NCI-H345 (cell line): ENCODE measurements at regions not wholly inside any gene's neighbourhood (a gene's known extent, or its start where the extent isn't known, plus 50 kb on each side); places are given as distances from the start of the nearest gene placed in this dataset.
"Not testable (repeated sequence)": the region's sequence is repeated elsewhere in the genome, so short reads cannot be mapped to it uniquely, and the experiment has no call there.

Experiments used
- DNase-seq: peaks from one replicate; lab custom pipeline; 2025; lab: John Stamatoyannopoulos, UW

DNA sequence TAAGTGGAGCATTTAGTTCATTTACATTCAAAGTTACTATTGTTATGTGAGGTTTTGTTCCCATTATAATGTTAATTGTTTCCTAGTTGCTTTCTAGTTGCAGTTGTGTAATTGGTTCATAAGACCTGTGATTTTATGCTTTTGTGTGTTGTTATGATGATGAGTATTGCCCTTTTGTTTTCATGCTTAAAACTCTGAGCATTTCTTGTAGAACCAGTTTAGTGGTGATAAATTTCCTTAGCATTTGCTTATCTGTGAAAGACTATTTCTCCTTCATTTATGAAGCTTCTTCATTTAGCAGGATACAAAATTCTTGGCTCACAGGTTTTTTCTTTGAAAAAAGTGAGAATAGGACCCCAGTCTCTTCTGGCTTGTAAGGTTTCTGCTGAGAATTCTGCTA is 274.8 kb upstream of the SPAG17 start:
- DNase-seq, result no peak

DNA sequence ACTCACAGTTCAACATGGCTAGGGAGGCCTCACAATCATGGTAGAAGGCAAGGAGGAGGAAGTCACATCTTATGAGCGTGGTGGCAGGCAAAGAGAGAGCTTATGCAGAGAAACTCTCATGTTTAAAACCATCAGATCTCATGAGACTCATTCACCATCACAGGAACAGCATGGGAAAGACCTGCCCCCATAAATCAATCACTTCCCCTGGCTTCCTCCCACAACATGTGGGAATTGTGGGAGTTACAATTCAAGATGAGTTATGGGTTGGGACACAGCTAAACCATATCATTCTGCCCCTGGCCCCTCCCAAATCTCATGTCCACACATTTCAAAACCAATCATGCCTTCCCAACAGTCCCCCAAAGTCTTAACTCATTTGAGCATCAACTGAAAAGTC is 268.8 kb upstream of the SPAG17 start:
- not testable (repeated sequence) for DNase-seq

DNA sequence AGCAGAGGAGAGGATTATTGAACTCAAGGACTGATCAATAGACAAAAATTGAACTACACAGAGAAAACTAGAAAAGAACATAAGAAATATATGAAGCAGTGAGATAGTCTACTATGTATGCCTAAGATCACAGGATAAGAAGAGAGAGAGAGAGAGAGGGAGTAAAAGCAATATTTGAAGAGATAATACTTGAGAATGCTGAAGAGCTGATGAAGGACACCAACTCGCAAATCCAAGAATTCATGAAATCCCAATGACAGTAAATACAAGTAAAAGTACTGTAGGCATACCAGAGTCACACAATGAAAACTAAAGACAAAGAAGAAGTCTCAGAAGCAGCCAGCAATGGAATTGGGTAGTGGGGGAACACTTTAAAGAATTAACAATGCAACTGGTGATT is 260.1 kb upstream of the SPAG17 start:
- no peak for DNase-seq

DNA sequence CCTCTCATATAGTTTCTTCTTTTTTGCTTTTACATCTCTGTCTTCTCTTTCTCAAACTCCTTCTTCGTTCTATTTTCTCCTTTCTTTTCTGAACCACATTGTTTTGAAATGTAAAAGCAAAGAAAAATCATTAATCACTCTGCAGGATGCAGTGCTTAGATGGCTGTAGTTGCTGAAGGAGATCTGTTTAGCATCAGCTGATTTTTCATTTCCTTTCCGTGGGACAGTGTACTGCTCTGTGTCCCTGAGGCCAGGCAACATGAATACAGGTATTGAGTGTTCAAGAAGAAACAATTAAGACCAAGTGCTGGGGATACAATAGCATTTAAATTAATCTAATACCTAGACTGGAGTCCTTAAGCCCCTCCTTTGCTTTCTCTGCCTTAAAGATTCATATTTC is 257.2 kb upstream of the SPAG17 start:
- DNase-seq, result no peak

DNA sequence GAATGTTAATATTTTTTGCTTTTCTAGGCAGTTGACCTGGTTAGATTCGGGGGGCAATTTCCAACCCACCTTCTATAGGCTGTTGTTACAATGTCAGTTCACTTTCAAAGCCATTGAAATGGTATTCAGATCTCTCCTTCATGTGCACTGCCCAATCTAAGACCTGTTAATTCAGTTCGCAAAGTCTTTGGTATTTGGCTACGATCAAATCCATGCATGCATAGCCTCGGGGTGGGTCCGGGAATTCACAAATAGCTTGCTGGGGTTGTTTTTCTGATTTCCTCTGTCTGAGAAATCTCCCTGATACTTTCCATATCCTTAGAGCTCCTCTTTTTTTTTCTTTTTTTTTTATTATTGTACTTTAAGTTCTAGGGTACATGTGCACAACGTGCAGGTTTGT is 252.6 kb upstream of the SPAG17 start:
- no peak for DNase-seq

DNA sequence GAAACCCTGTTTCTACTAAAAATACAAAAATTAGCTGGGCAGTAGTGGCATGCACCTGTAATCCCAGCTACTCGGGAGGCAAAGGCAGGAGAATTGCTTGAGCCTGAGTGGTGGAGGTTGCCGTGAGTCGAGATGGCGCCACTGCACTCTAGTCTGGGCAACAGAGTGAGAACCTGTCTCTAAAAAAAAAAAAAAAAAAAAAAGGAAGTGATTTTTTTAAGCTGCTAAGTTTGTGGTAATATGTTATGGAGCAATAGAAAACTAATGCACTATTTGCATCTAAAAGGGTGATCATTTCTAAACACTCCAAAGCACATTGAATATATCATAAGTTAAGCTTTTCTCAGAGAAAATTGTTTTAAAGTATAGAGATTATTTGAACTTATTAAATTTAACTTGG is 244.8 kb upstream of the SPAG17 start:
- DNase-seq, result no peak

DNA sequence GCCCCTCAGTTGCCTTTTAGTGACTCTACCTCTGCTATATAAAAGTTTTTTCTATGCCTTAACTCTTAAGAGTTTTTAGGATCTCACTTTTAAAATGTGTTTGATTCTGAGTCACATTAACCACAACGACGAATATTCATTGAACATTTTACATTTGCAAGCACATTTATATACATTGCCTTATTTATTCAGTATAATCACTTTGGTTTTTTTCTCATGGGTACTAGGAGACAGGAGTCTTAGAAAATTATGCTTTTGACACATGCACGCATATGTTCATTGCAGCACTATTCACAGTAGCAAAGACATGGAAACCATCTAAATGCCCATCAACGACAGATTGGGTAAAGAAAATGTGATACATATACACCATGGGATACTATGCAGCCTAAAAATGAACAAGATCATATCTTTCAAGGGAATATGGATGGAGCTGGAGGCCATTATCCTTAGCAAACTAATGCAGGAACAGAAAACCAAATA is 236.9 kb upstream of the SPAG17 start:
- DNase-seq, result no peak

DNA sequence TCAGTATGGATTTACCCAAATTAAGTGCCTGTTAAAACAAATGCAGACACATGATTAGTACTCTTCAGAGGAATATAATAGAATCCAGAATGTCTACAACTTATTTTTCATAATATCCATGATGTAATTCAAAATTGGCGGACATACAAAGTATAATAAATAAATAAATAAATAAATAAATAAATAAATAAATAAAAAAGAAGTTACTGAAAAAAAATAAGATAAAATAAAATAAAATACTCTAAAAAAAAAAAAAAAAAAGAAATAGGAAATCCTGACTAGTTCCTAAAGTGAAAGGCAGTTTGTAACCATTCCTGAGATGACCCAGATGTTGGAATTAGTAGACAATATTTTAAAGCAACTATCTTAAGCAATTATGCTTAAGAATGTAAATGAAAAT is 219.0 kb upstream of the SPAG17 start:
- no peak for DNase-seq

DNA sequence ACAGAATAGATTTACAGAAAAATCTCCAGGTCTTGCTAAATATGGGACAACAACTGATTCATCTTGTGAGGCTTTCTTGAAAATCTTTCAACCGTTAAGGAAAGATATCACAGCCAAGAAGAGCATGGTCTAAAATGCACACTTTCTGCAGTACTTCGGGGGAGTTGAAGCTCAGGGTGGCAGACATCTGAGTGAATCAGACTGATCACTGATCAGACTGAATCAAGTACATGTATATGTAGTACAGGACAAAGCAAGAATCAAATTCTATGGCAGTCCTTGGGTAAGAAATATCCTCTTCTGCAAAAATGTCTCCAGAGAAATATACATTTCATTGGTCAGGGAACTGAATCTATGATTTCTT is 212.4 kb upstream of the SPAG17 start:
- no peak for DNase-seq

DNA sequence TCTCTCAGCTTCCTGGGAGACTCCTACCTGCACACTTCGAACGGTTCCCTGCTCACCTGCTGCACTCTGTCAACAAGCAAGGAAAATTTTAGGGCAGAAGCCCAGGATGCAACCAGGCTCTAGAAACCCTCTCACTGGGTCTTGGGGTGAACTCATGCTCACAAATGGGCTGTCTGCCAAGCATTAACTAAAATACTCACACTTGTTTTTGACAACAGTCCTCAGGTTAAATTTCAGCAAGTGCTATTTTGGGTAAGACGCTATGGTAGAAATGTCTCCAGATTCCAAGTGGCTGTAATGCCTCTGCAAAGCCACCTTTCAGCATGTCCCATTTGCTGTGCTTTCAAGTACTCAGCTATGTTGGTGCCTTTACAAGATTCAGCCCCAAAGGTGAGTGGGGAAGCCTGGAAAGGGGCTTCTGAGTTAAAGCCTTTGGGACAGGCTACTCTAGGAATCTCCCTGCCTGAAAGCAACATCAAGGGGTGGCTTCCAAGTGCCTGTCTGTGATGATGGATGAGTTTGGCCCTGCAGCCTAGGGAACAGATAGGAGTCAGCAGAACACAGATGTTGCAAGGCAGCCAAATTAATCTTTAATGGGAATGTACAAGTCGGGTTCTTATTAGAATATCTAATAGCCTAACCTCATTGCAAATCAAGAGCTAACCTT is 211.9 kb upstream of the SPAG17 start:
- DNase-seq, result no peak

DNA sequence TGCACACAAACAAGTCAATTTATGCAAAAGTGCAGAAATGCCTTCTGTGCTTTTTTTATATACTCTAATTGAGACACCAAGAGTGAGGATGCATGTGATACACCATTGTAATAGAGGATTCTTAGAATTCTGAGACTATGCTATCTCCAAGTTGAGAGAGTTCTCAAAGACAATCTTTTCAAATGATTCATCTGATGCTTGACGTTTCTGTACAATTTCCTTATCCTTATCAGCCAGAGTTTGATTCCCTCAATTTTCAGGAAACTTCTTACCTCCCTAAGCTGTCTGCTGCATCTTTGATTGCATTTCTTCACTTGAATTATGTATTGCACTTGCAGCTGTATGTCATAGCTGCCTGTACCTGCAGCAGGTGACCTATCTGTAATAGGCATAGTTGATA is 211.3 kb upstream of the SPAG17 start:
- DNase-seq, result no peak

DNA sequence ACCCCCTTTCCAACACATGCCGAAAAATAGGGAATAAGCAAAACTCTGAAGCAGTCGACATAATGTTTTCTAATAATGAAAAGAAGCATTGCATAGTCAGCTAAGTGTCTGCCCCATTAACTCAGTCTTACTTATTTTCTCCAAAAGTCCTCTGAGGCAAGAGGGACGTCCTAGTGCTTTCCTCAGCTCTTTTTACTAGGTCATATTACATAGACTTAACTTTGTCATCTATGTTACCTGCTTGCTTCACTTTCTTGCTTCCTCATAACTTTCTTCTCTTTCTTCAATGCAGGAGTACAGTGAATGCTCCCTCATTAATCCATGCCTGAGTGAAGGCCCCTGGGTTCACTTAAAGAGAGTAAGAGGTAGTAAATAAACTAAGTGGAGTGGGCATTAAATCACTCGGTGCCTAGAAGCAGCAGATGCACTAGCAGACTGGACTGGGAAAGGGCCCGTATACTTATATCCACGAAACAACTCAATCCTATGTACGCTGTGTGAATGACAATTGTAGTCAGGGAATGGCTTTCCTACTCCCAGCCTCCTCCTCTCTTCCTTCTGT is 210.5 kb upstream of the SPAG17 start:
- no peak for DNase-seq

DNA sequence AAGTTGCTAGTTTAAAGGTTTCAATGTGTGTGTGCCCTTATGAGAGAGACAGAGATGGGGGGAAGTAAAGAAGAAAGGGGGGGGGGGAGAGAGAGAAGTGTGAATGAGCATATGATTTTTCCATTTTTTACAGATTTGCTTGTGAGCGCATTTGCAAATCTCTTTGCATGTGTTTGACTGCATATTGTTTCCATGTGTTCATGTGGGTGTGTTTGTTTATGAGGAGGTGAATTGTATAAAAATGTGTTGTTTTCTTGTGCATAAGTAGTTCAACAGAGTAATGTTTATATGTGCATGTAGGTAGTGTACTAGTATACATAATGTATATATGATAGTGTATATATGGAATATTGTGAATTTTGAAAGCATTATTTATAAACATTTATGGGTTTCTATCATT is 205.9 kb upstream of the SPAG17 start:
- no peak for DNase-seq

DNA sequence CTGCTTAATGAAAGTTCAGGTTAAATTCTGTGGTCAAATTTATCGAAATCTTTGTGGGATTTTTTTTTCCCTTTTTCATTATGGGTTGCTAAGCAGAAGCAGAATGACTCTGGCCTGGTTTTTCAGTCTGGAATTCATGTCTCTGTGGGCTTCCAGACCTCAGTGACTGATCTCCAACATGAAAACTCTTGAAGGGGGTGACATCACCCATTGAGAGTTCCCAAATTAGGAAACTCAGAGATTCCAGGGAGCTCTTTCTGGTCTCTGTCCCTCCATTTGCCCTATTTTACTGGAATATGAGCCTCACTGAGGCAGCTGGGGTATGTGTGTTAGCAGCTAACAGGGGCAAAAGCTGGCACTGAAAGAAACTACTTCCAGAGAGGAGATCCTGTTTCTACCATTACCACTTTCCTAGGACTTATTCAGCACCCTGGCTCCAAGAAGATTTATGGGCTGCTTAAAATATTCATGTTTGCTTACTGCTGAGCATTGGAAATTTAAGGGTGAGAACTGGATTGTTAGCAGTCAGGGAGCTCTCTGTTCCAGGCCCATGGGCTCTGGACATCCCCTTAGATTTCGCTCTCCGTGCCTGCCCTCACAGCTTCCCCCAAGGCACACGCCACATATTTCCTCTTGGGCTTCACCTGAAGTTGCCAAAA is 203.4 kb upstream of the SPAG17 start:
- DNase-seq, result no peak

DNA sequence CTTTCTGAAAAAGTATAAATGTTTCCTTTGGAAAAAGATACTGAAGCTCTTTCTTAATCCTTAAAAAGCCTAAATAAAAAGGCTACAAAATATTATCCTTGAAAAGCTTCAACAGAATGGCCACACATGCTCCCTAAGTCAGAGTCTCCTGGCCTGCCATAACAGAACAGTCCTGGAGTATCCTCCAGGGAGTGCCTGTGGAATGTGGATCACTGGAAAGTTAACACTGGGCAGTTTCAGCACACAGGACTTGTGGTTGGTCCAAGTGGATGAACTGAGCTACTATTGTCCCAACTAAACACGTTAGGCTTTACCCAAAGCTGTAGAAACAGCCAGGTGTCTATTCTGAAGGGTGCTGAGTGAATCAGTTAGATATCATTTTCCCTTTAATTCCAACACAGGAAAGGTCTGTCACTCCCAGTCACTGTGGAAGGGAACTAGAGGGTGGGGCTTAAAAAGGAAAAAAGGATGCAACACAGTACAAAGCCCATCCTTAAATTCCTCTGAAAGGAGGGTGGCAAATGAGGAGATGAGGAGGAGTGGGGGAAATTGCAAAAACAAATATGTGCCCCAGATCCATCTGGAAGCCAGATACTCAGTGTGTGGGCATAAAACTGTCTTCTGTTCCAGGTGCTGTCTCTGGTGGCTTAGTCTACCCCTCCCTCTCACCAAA is 196.3 kb upstream of the SPAG17 start:
- DNase-seq, result no peak

DNA sequence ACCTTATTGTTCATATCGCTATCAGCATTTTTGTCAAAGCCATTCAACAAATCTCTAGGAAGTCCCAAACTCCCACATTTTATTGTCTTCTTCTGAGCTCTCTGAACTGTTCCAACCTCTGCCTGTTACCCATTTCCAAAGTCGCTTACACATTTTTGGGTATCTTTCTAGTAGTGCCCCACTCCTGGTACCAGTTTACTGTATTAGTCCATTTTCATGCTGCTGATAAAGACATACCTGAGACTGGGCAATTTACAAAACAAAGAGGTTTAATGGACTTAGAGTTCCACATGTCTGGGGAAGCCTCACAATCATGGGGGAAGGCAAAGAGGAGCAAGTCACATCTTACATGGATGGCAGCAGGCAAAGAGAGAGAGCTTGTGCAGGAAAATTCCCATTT is 192.2 kb upstream of the SPAG17 start:
- DNase-seq, result not testable (repeated sequence)

DNA sequence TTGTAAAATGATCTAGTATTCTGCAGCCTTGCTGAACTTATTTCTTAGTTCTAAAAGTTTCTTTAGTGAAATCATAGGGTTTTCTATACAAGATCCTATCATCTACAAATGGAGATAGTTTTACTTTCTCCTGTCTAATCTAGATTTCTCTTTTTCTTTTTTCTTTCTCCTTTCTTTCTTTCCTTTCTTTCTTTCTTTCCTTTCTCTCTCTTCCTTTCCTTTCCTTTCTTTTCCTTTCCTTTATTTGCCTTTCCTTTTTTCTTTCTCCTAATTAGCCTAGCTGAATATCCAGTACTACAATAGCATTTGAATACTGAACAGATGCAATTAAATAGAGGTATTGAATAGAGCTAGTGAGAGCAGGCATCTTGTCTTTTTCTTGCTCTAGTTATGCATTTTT is 186.6 kb upstream of the SPAG17 start:
- DNase-seq, result no peak

DNA sequence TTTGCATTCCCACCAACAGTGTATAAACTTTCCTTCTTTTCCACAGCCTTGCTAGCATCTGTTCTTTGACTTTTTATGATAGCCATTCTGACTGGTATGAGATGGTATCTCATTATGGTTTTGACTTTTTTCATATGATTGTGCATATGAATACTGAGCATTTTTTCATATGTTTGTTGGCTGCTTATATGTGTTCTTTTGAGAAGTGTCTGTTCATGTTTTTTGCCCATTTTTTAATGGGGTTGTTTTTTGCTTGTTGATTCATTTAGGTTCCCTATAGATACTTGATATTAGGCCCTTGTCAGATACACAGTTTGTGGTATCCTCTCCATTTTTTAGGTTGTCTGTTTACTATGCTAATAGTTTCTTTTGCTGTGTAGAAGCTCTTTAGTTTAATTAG is 185.8 kb upstream of the SPAG17 start:
- no peak for DNase-seq

DNA sequence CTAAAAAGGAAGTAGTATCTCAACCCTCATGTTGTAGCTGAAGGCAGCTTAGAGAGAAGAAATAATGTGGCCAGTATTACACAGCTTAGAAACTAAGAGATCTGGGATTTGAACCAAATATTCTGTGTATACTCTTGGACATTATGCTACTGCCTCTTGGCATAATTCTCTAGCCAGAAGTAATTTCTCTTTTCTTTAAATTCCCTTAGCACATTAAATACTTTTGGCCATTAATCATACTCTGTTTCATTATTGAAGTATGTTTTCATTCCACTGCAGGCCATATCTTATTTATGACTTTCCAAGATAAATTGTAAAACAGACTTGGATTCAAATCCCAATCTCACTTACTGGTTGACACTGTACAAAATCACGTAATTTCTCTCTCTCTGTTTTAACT is 181.3 kb upstream of the SPAG17 start:
- no peak for DNase-seq

DNA sequence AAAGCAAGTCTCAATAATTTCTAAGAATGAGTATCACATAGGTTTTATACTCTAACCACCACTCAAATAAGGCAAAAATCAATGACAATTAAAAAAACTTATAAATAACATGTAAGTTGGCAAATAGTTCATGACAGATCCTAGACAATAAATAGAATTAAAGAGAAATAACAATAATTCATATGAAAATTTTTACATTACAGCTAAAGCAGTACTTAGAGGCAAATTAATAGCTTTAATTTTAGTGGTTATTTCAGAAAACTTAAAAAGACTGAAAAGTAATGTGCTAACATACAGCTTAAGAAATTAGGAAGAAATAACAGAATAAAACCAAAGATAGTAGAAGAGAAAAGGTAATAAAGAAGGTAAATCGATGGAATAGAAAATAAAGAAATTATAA is 179.9 kb upstream of the SPAG17 start:
- DNase-seq, result no peak

DNA sequence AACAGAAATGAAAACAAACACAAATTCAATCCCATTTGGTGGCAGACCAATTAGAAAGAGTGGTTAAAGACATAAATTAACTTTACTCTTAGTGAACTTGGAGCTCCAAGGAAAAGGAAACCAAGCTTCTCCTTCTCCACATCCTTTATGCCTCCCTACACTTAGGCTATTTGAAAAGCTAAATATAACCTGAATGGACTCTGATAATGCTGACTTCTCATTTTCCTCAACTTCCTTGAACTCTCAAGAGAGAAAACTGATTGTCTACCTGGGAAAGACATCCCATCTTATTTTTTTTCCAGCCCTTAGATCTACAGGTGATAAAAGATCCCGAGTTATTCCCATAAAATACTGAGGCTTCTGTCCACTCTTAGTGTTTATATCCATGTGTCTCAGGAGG is 178.4 kb upstream of the SPAG17 start:
- DNase-seq, result no peak

DNA sequence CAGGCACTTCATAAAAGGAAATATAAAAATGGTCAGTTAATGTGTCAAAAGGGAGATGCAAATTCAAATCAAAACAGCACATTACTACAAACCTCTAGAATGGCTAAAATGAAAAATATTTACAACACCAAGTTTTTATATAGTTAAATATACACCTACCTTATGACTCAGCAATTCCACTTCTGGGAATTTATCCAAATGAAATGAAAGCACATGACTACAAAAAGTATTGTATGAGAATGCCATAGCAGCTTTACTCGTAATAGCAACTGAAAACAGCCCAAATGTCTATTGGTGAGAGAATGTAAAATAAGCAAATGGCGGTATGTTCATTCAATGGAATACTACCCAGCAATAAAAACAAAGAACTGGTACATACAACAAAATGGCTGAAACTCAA is 175.8 kb upstream of the SPAG17 start:
- no peak for DNase-seq

DNA sequence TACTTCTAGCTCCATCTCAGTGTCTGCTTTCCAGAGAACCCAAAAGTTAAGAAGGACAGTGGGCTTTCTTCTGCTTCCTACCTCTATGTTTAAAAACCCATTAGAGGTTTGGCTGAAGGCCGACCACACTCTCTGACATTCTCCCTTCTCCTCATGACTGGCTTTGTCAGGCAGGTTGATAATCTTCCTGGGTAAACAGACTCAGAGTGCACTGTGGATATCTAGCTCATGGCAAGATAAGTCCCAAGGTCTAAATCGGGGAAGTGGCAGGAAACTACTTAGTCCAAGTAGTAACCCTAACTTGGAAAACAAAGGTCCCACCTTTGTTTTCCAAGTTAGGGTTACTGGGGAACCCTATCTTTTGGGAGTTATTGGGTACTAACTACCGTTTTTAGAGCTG is 161.9 kb upstream of the SPAG17 start:
- no peak for DNase-seq
